HUES48 (cell line): ENCODE measurements at regions not wholly inside any gene's neighbourhood (a gene's known extent, or its start where the extent isn't known, plus 50 kb on each side); places are given as distances from the start of the nearest gene placed in this dataset.

Experiments
- H3K27ac ChIP-seq: one replicate; pipeline ENCODE4 v1.7.0; 2013; ENCODE audit warnings: low read depth, low read length, inconsistent platforms
- H3K27me3 ChIP-seq: 2 replicates; pipeline ENCODE4 v1.6.1; 2013; ENCODE audit warnings: mild to moderate bottlenecking, low read length; ENCODE audit not compliant: control insufficient read depth, insufficient read depth
- H3K36me3 ChIP-seq: 2 replicates; pipeline ENCODE4 v1.6.1; 2013; ENCODE audit warnings: low read length; ENCODE audit not compliant: control insufficient read depth, insufficient read depth
- H3K4me1 ChIP-seq: 2 replicates; pipeline ENCODE4 v1.6.1; 2013; ENCODE audit warnings: mild to moderate bottlenecking, low read length; ENCODE audit not compliant: control insufficient read depth, insufficient read depth
- H3K4me3 ChIP-seq: 2 replicates; pipeline ENCODE4 v1.5.1; 2013; ENCODE audit warnings: mild to moderate bottlenecking, low read depth, low read length
- H3K9ac ChIP-seq: 2 replicates; pipeline ENCODE4 v1.6.1; 2013; ENCODE audit warnings: mild to moderate bottlenecking, low read depth, low read length, moderate library complexity
- H3K9me3 ChIP-seq: 2 replicates; pipeline ENCODE4 v1.6.1; 2013; ENCODE audit warnings: low read length; ENCODE audit not compliant: control insufficient read depth, insufficient read depth

GRCh38 chr2:52405980-52406379 is 1361.6 kb upstream of the CHAC2 start:
- Histone ChIP-seq H3K9me3 (no peaks in the 10 kb centered on the region), H3K27ac (no peak overlapping the region), H3K9ac (no peak overlapping the region), H3K4me3 (no peak overlapping the region), H3K27me3 (no peaks in the 10 kb centered on the region), H3K4me1 (0 out of 2 replicates have a peak, but pooled peaks cover 3% of the 10 kb centered on the region), H3K36me3 (no peaks in the 10 kb centered on the region)

GRCh38 chr2:52404866-52405265 is 1362.7 kb upstream of the CHAC2 start:
- 0 out of 2 replicates have a peak, but pooled peaks cover 3% of the 10 kb centered on the region for H3K4me1 ChIP-seq
- H3K9me3 ChIP-seq: no peaks in the 10 kb centered on the region
- no peak overlapping the region for H3K9ac ChIP-seq
- H3K4me3 ChIP-seq: no peak overlapping the region
- no peaks in the 10 kb centered on the region for H3K27me3 ChIP-seq
- H3K27ac ChIP-seq: no peak overlapping the region
- H3K36me3 ChIP-seq: no peaks in the 10 kb centered on the region

- H3K27ac ChIP-seq: no peak overlapping the region
- H3K36me3 ChIP-seq: no peaks in the 10 kb centered on the region
- H3K4me1 ChIP-seq: 0 out of 2 replicates have a peak, but pooled peaks cover 3% of the 10 kb centered on the region
- no peaks in the 10 kb centered on the region for H3K27me3 ChIP-seq
- no peak overlapping the region for H3K4me3 ChIP-seq
- no peaks in the 10 kb centered on the region for H3K9me3 ChIP-seq
- H3K9ac ChIP-seq: no peak overlapping the region
These were observed 1363.6 kb upstream of the CHAC2 start for GRCh38 chr2:52404046-52404445.

- no peak overlapping the region for H3K9ac ChIP-seq
- H3K9me3 ChIP-seq: no peaks in the 10 kb centered on the region
- H3K36me3 ChIP-seq: no peaks in the 10 kb centered on the region
- no peak overlapping the region for H3K27ac ChIP-seq
- H3K4me3 ChIP-seq: no peak overlapping the region
- H3K4me1 ChIP-seq: 0 out of 2 replicates have a peak, but pooled peaks cover 3% of the 10 kb centered on the region
- no peaks in the 10 kb centered on the region for H3K27me3 ChIP-seq
These were observed 1365.5 kb upstream of the CHAC2 start for GRCh38 chr2:52402128-52402527.

GRCh38 chr2:52396836-52397235 is 1364.9 kb upstream of the NRXN1 start:
- H3K36me3 ChIP-seq: no peaks in the 10 kb centered on the region
- H3K27ac ChIP-seq: no peak overlapping the region
- H3K27me3 ChIP-seq: no peaks in the 10 kb centered on the region
- 0 out of 2 replicates have a peak, but pooled peaks cover 3% of the 10 kb centered on the region for H3K4me1 ChIP-seq
- no peak overlapping the region for H3K9ac ChIP-seq
- H3K4me3 ChIP-seq: no peak overlapping the region
- no peaks in the 10 kb centered on the region for H3K9me3 ChIP-seq

GRCh38 chr2:52395912-52396311 is 1364.0 kb upstream of the NRXN1 start:
- Histone ChIP-seq H3K9me3 (no peaks in the 10 kb centered on the region), H3K27me3 (no peaks in the 10 kb centered on the region), H3K27ac (no peak overlapping the region), H3K4me3 (no peak overlapping the region), H3K9ac (no peak overlapping the region), H3K36me3 (no peaks in the 10 kb centered on the region), H3K4me1 (no peaks in the 10 kb centered on the region)

GRCh38 chr2:52391621-52392020 is 1359.7 kb upstream of the NRXN1 start:
- no peak overlapping the region for H3K9ac ChIP-seq
- no peaks in the 10 kb centered on the region for H3K9me3 ChIP-seq
- peaks cover 11% of the 10 kb centered on the region for H3K4me1 ChIP-seq
- H3K27ac ChIP-seq: no peak overlapping the region
- no peak overlapping the region for H3K4me3 ChIP-seq
- H3K36me3 ChIP-seq: no peaks in the 10 kb centered on the region
- H3K27me3 ChIP-seq: no peaks in the 10 kb centered on the region

- H3K27me3 ChIP-seq: no peaks in the 10 kb centered on the region
- no peaks in the 10 kb centered on the region for H3K36me3 ChIP-seq
- H3K9me3 ChIP-seq: no peaks in the 10 kb centered on the region
- H3K9ac ChIP-seq: no peak overlapping the region
- H3K27ac ChIP-seq: no peak overlapping the region
- H3K4me1 ChIP-seq: peaks cover 11% of the 10 kb centered on the region
- no peak overlapping the region for H3K4me3 ChIP-seq
These were observed 1358.7 kb upstream of the NRXN1 start for GRCh38 chr2:52390651-52391050.

- H3K36me3 ChIP-seq: no peaks in the 10 kb centered on the region
- H3K9ac ChIP-seq: no peak overlapping the region
- H3K27ac ChIP-seq: no peak overlapping the region
- H3K4me1 ChIP-seq: peaks cover 11% of the 10 kb centered on the region
- no peaks in the 10 kb centered on the region for H3K27me3 ChIP-seq
- H3K4me3 ChIP-seq: no peak overlapping the region
- H3K9me3 ChIP-seq: no peaks in the 10 kb centered on the region
These were observed 1356.1 kb upstream of the NRXN1 start for GRCh38 chr2:52387937-52388590.

- no peaks in the 10 kb centered on the region for H3K36me3 ChIP-seq
- no peak overlapping the region for H3K27ac ChIP-seq
- H3K4me1 ChIP-seq: peaks cover 11% of the 10 kb centered on the region
- H3K9me3 ChIP-seq: no peaks in the 10 kb centered on the region
- H3K9ac ChIP-seq: no peak overlapping the region
- H3K4me3 ChIP-seq: no peak overlapping the region
- H3K27me3 ChIP-seq: no peaks in the 10 kb centered on the region
These were observed 1354.6 kb upstream of the NRXN1 start for GRCh38 chr2:52386433-52387030.

- Histone ChIP-seq H3K4me3 (no peak overlapping the region), H3K4me1 (peaks cover 11% of the 10 kb centered on the region), H3K36me3 (no peaks in the 10 kb centered on the region), H3K9me3 (no peaks in the 10 kb centered on the region), H3K27ac (no peak overlapping the region), H3K9ac (no peak overlapping the region), H3K27me3 (no peaks in the 10 kb centered on the region)
These were observed 1351.6 kb upstream of the NRXN1 start for GRCh38 chr2:52383541-52383940.
